ENCODE measurements at regions not wholly inside any gene's neighbourhood (a gene's known extent, or its start where the extent isn't known, plus 50 kb on each side); places are given as distances from the start of the nearest gene placed in this dataset.

DNA sequence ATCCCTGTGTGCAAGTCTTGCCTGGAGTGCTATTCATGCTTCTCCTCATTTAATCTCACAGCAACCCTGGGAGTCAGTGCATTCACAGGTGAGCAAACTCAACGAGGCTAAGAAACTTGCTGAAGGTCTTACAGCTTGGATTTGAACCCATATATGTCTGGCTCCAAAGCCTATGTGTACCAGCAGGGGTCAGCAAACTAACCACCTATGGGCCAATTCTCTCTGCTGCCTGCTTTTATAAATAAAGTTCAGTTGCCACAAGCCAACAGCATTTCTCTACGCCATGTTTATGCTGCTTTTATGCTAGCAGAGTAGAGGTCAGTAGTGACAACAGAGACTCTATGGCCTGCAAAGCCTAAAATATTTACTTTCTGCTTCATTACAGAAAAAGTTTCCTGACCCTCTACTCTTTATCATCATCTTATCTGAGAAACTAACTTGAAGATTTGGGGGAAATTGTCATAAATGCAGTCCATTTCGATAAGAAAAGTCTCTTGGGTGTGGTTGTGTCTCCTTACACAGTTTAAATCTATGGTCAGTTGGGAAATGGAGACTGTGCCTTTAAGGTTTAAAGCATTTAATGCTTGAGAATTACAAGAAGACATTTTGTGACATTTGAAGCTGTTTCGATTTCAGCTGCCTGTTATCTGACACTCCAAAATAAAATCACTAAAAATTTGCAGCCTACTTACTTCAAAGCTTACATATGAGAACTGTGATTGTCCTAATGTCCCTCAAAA is 137.7 kb downstream of the PRELID2 start:
- DNase-seq (ENCODE audit: low read depth): peak; percentile 61
- no peak overlapping the region for H3K4me3 ChIP-seq (ENCODE audit: low read depth, low read length)
- TF ChIP-seq MYC (IDR thresholded peaks at IDR 0.05; ENCODE audit: low read depth, low read length): no peak
- TF ChIP-seq CTCF (IDR thresholded peaks at IDR 0.05; ENCODE audit: low read depth, low read length): peak; percentile 57
- TF ChIP-seq MAX (IDR thresholded peaks at IDR 0.05; ENCODE audit: low read depth, low read length): no peak

- peak; percentile 42 for DNase-seq (ENCODE audit: low read depth)
- no peak for TF ChIP-seq POLR2A (IDR thresholded peaks at IDR 0.05; ENCODE audit: extremely low read depth, insufficient read length)
- TF ChIP-seq MAX (IDR thresholded peaks at IDR 0.05; ENCODE audit: low read depth, low read length): no peak
- no peak for TF ChIP-seq CTCF (IDR thresholded peaks at IDR 0.05; ENCODE audit: low read depth, low read length)
- TF ChIP-seq MYC (IDR thresholded peaks at IDR 0.05; ENCODE audit: low read depth, low read length): no peak
- H3K4me3 ChIP-seq (ENCODE audit: low read depth, low read length): no peak overlapping the region
These were observed 145.9 kb downstream of the PRELID2 start for GRCh38 chr5:145689235-145689634.

DNA sequence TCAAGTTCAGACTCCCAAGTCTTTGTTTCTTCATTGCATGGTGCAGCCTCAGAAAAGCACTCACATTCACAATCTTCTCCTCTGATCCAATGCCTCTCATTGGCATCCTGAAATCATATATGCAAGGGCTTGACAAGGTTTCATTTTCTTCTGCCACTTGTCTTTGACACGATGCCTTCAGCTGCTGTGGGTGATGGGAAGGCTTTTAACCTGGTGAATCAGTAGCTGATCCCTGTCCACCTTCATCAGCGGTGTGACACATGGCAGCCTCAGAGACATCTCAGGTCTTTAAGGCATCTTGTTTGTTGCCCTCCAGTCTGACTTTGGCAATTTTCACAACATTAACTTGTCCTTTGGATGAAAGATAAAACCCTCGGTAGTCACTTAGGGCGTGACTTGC is 147.2 kb downstream of the PRELID2 start:
- TF ChIP-seq MYC (IDR thresholded peaks at IDR 0.05; ENCODE audit: low read depth, low read length) (no peak), CTCF (IDR thresholded peaks at IDR 0.05; ENCODE audit: low read depth, low read length) (no peak), MAX (IDR thresholded peaks at IDR 0.05; ENCODE audit: low read depth, low read length) (no peak), POLR2A (IDR thresholded peaks at IDR 0.05; ENCODE audit: extremely low read depth, insufficient read length) (no peak)
- no peak overlapping the region for H3K4me3 ChIP-seq (ENCODE audit: low read depth, low read length)
- no peak for DNase-seq (ENCODE audit: low read depth)

DNA sequence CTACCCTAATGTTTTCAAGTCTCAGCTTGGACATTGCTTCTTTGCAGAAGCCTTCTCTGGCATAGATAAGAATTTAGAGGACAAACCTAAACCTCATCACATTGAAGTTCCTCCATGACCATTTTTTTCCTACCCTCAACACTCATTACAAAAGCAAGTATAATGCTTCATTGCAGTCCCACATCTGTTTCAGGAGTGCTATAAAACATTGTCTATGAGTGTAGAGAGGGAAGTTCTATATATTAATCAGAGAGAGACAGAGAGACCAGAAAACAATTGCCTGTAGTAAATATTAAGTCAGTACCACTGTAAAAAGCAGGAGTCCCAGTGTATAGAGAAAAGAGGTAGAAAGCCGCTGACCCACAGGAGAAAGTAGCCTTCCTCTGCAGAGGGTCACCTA is 149.7 kb downstream of the PRELID2 start:
- TF ChIP-seq MYC (IDR thresholded peaks at IDR 0.05; ENCODE audit: low read depth, low read length): no peak
- no peak for TF ChIP-seq CTCF (IDR thresholded peaks at IDR 0.05; ENCODE audit: low read depth, low read length)
- no peak for TF ChIP-seq MAX (IDR thresholded peaks at IDR 0.05; ENCODE audit: low read depth, low read length)
- no peak for TF ChIP-seq POLR2A (IDR thresholded peaks at IDR 0.05; ENCODE audit: extremely low read depth, insufficient read length)
- DNase-seq (ENCODE audit: low read depth): no peak
- H3K4me3 ChIP-seq (ENCODE audit: low read depth, low read length): no peak overlapping the region

DNA sequence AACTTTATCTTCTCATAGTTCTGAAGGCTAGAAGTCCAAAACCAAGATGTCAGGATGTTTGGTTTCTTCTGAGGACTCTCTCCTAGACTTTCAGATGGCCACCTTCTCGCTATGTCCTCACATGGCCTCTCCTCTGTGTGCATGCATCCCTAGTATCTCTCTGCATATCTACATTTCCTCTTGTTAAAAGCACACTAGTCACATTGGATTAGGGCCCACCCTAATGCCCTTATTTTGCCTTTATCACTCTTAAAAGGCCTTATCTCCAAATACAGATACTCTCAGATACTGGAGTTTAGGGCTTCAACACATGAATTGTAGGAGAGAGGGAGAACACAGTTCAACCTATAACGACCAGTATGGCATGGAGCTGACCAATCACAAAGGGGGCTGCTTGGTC is 151.7 kb downstream of the PRELID2 start:
- no peak for TF ChIP-seq CTCF (IDR thresholded peaks at IDR 0.05; ENCODE audit: low read depth, low read length)
- no peak for TF ChIP-seq MYC (IDR thresholded peaks at IDR 0.05; ENCODE audit: low read depth, low read length)
- no peak for TF ChIP-seq MAX (IDR thresholded peaks at IDR 0.05; ENCODE audit: low read depth, low read length)
- TF ChIP-seq POLR2A (IDR thresholded peaks at IDR 0.05; ENCODE audit: extremely low read depth, insufficient read length): no peak
- DNase-seq (ENCODE audit: low read depth): no peak
- H3K4me3 ChIP-seq (ENCODE audit: low read depth, low read length): no peak overlapping the region

Data from NB4 (cell line).